GM23338 (cell line): ENCODE measurements at regions not wholly inside any gene's neighbourhood (a gene's known extent, or its start where the extent isn't known, plus 50 kb on each side); places are given as distances from the start of the nearest gene placed in this dataset.

Experiments used
- ATAC-seq: fragments of 200-7000 bp; cut with Tn5 transposase; 3 replicates; pipeline ENCODE4 v1.9.1; 2020
- DNase-seq: peaks from one replicate; pipeline ENCODE4 v3.0.0-alpha.2; 2015; ENCODE audit warnings: low spot score
- H2AFZ ChIP-seq: fragments of 200-600 bp; sonication (generic); 2 replicates; pipeline ENCODE4 v1.8.0; 2016; ENCODE audit warnings: antibody characterized with exemption, mild to moderate bottlenecking, moderate library complexity
- H3F3A ChIP-seq: fragments of 200-600 bp; sonication (generic); replicated peaks from 2 replicates; pipeline ENCODE4 v1.8.0; 2017; ENCODE audit warnings: antibody characterized with exemption, mixed run types, low read depth
- H3K27ac ChIP-seq: fragments of 200-600 bp; sonication (generic); 2 replicates; pipeline ENCODE4 v1.6.1; 2016; ENCODE audit warnings: low read depth
- H3K27me3 ChIP-seq: fragments of 200-600 bp; sonication (generic); 2 replicates; pipeline ENCODE4 v1.8.0; 2016; ENCODE audit warnings: mild to moderate bottlenecking, mixed run types, moderate library complexity; ENCODE audit not compliant: insufficient read depth
- H3K36me3 ChIP-seq: fragments of 200-600 bp; sonication (generic); 2 replicates; pipeline ENCODE4 v1.8.0; 2016; ENCODE audit warnings: mild to moderate bottlenecking; ENCODE audit not compliant: insufficient read depth
- H3K4me1 ChIP-seq: fragments of 200-600 bp; sonication (generic); 2 replicates; pipeline ENCODE4 v1.8.0; 2016; ENCODE audit warnings: mild to moderate bottlenecking, moderate library complexity; ENCODE audit not compliant: insufficient read depth
- H3K4me2 ChIP-seq: fragments of 200-600 bp; sonication (generic); 2 replicates; pipeline ENCODE4 v1.7.1; 2017; ENCODE audit warnings: mixed run types
- H3K4me3 ChIP-seq: fragments of 200-600 bp; sonication (generic); 2 replicates; pipeline ENCODE4 v1.6.1; 2016; ENCODE audit warnings: mixed run types
- H3K79me2 ChIP-seq: fragments of 200-600 bp; sonication (generic); replicated peaks from 2 replicates; pipeline ENCODE4 v1.8.0; 2017; ENCODE audit warnings: mild to moderate bottlenecking; ENCODE audit not compliant: insufficient read depth
- H3K9me2 ChIP-seq: fragments of 200-600 bp; sonication (generic); 2 replicates; pipeline ENCODE4 v1.8.0; 2017; ENCODE audit not compliant: insufficient read depth
- H4K20me1 ChIP-seq: fragments of 200-600 bp; sonication (generic); replicated peaks from 2 replicates; pipeline ENCODE4 v1.8.0; 2017; ENCODE audit warnings: mild to moderate bottlenecking; ENCODE audit not compliant: insufficient read depth
- H3K27ac Mint-ChIP-seq: 2 replicates; pipeline ENCODE4 v1.8.0; 2020; ENCODE audit warnings: inconsistent platforms, mild to moderate bottlenecking, moderate library complexity, mixed read lengths
- H3K27me3 Mint-ChIP-seq: 3 replicates; pipeline ENCODE4 v1.8.0; 2022; ENCODE audit warnings: low read depth, mild to moderate bottlenecking, moderate library complexity, mixed read lengths, inconsistent platforms; ENCODE audit not compliant: insufficient read depth, poor library complexity
- H3K36me3 Mint-ChIP-seq: 3 replicates; pipeline ENCODE4 v1.8.0; 2021; ENCODE audit warnings: low read depth, mild to moderate bottlenecking, inconsistent platforms, moderate library complexity, mixed read lengths
- H3K4me1 Mint-ChIP-seq: 3 replicates; pipeline ENCODE4 v1.8.0; 2020; ENCODE audit warnings: mild to moderate bottlenecking, inconsistent platforms, mixed read lengths
- H3K4me3 Mint-ChIP-seq: 3 replicates; pipeline ENCODE4 v1.8.0; 2021; ENCODE audit warnings: moderate library complexity, mild to moderate bottlenecking, inconsistent platforms, mixed read lengths
- H3K9me3 Mint-ChIP-seq: 3 replicates; pipeline ENCODE4 v1.8.0; 2020; ENCODE audit warnings: moderate library complexity, mild to moderate bottlenecking, inconsistent platforms, mixed read lengths
- CREB1 ChIP-seq: fragments of 250-450 bp; sonication (Bioruptor Pico); IDR thresholded peaks from 2 replicates; pipeline ENCODE4 v1.5.0; 2020; ENCODE audit warnings: low read depth, mild to moderate bottlenecking, moderate library complexity
- CTCF ChIP-seq, 2 experiments: fragments of 200-600 bp in 1 of 2; sonication (generic) in 1 of 2; conservative IDR thresholded peaks; 2 replicates each; pipeline versions ENCODE4 v1.5.1 to v1.6.1; 2016 to 2017; ENCODE audit warnings: antibody characterized with exemption in 2 of 2, low read depth in 2 of 2, mild to moderate bottlenecking in 2 of 2, moderate library complexity in 1 of 2
- EZH2 ChIP-seq: fragments of 200-600 bp; sonication (generic); IDR thresholded peaks from one replicate; pipeline ENCODE4 v1.8.0; 2017; ENCODE audit warnings: antibody characterized with exemption, mild to moderate bottlenecking, low read depth; ENCODE audit not compliant: unreplicated experiment
- JUNB ChIP-seq: IDR thresholded peaks from one replicate; pipeline ENCODE4 v1.6.1; 2016; ENCODE audit warnings: antibody characterized with exemption; ENCODE audit not compliant: unreplicated experiment
- POLR2AphosphoS5 ChIP-seq: IDR thresholded peaks from 2 replicates; pipeline ENCODE4 v1.6.1; 2016; ENCODE audit warnings: antibody characterized with exemption, low read depth
- REST ChIP-seq: IDR thresholded peaks from one replicate; pipeline ENCODE4 v1.6.1; 2018; ENCODE audit warnings: antibody characterized with exemption; ENCODE audit not compliant: unreplicated experiment
- STAT1 ChIP-seq: IDR thresholded peaks from one replicate; pipeline ENCODE4 v1.6.1; 2016; ENCODE audit warnings: antibody characterized with exemption; ENCODE audit not compliant: unreplicated experiment
- ZNF114 ChIP-seq: fragments of 250-450 bp; sonication (Bioruptor Pico); IDR thresholded peaks from 2 replicates; pipeline ENCODE4 v1.5.0; 2020; ENCODE audit warnings: mild to moderate bottlenecking, moderate library complexity
- ZNF331 ChIP-seq: fragments of 250-450 bp; sonication (Bioruptor Pico); IDR thresholded peaks from 2 replicates; pipeline ENCODE4 v1.5.0; 2020; ENCODE audit warnings: low read depth, mild to moderate bottlenecking, moderate library complexity

- H3K4me3 Mint-ChIP-seq: no peak overlapping the region
Observed at GRCh38 chr14:35986219-35986573, 160.1 kb downstream of the BRMS1L start.

GRCh38 chr14:35985474-35986218 lies 159.5 kb downstream of the BRMS1L start:
- Histone ChIP-seq H3K36me3 (no peaks in the 10 kb centered on the region), H3K27me3 (no peaks in the 10 kb centered on the region), H3K9me2 (0 out of 2 replicates have a peak, but pooled peaks cover 5% of the 10 kb centered on the region), H2AFZ (no peak overlapping the region), H3K79me2 (no peaks in the 10 kb centered on the region), H3K4me3 (no peak overlapping the region), H3K27ac (no peak overlapping the region), H3K4me2 (no peak overlapping the region), H4K20me1 (no peaks in the 10 kb centered on the region), H3K4me1 (no peaks in the 10 kb centered on the region), H3F3A (no peaks in the 10 kb centered on the region)
- Mint-ChIP-seq H3K27me3 (no peaks in the 10 kb centered on the region), H3K9me3 (peaks cover 5% of the 10 kb centered on the region; the same call in 2 of the 3 replicates), H3K4me3 (no peak overlapping the region), H3K27ac (no peak overlapping the region), H3K4me1 (no peaks in the 10 kb centered on the region), H3K36me3 (no peaks in the 10 kb centered on the region; the same call in 2 of the 3 replicates)
- ATAC-seq: peak; percentile 30; the same call in 2 of the 3 replicates
- peak; percentile 38 for DNase-seq
- peak; percentile 20 to 57; a peak in 3 of 4 replicates for TF ChIP-seq CTCF (conservative IDR thresholded peaks at IDR 0.05; ENCODE audit: low read depth in 2 of 2)

More at GRCh38 chr14:35986219-35986573, 160.1 kb downstream of the BRMS1L start:
- no peaks in the 10 kb centered on the region for H3K36me3 ChIP-seq
- Mint-ChIP-seq H3K36me3 (no peaks in the 10 kb centered on the region; the same call in 2 of the 3 replicates), H3K9me3 (peaks cover 4% of the 10 kb centered on the region; the same call in 1 of the 3 replicates), H3K4me1 (no peaks in the 10 kb centered on the region), H3K27ac (no peak overlapping the region), H3K27me3 (peaks cover 2% of the 10 kb centered on the region)
- no peak overlapping the region for H3K27ac ChIP-seq
- no peaks in the 10 kb centered on the region for H3K79me2 ChIP-seq
- DNase-seq (no peak), ATAC-seq (no peak)
- no peaks in the 10 kb centered on the region for H3K4me1 ChIP-seq
- H3K4me3 ChIP-seq: no peak overlapping the region
- TF ChIP-seq ZNF331 (CRISPR knock-in tag) (no peak), CREB1 (CRISPR knock-in tag) (no peak), JUNB (no peak), POLR2AphosphoS5 (no peak), ZNF114 (CRISPR knock-in tag) (no peak), STAT1 (no peak), EZH2 (no peak), REST (no peak)
- H3K27me3 ChIP-seq: no peaks in the 10 kb centered on the region
- no peaks in the 10 kb centered on the region for H4K20me1 ChIP-seq
- H3F3A ChIP-seq: no peaks in the 10 kb centered on the region
- H3K4me2 ChIP-seq: no peak overlapping the region
- 0 out of 2 replicates have a peak, but pooled peaks cover 5% of the 10 kb centered on the region for H3K9me2 ChIP-seq
- no peak overlapping the region for H2AFZ ChIP-seq
